T47D (cell line): ENCODE measurements at regions not wholly inside any gene's neighbourhood (a gene's known extent, or its start where the extent isn't known, plus 50 kb on each side); places are given as distances from the start of the nearest gene placed in this dataset.

Experiments used
- DNase-seq, 2 experiments: peaks; one replicate each; pipeline versions ENCODE4 v3.0.0 to v3.0.0-alpha.2; 2011 to 2012; ENCODE audit warnings: low read depth in 1 of 2, low spot score in 1 of 2
- JUND ChIP-seq: IDR thresholded peaks from 2 replicates; pipeline ENCODE4 v1.6.1; 2012; ENCODE audit warnings: low read depth
- in situ Hi-C: cut with HindIII; loops from 2 replicates; pipeline ENCODE4 v1.10.0; 2016; ENCODE audit warnings: low sequenced_read_pairs, low pct_unique_long_range_greater_than_20kb

DNA sequence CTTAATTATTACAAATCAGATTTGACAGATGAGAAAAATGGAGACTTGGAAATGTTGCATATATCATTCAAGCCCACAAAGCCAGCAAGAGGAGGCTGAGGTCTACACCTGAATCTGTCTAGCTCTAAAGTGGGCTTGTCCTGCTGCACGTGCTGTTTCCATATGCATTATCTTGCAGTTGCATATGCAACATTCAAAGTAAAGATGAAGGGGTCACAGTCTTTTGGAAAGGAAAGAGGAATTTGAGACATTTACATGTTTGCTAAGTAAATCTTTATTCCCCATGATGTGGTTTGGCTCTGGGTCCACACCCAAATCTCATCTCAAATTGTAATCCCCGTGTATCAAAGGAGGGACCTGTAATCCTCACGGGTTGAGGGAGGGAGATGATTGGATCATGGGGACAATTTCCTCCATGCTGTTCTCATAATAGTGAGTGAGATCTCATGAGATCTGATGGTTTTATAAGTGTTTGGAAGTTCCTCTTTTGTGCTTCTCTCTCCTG, 98.3 kb downstream of the BACH1 start:
- in situ Hi-C loops: no loop called here
- TF ChIP-seq JUND: no peak
- DNase-seq: no peak

DNA sequence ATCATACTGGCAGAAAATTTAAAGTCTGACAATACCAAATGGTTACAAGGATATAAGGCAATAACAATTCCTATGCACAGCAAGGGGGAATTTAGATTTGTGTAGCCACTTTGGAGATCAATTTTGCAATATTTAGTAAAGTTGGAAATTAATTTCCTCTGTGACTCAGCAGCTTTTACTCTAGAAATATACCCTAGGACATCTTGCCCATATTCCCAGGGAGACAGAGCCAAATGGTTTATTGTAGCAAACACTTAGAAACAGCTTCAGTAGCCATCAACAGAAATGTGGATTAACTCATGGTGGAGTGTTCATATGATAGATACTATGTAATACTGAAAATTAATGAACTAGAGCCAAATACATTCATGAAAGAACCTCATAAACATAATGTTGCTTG, 104.6 kb downstream of the BACH1 start:
- DNase-seq: no peak
- in situ Hi-C loops: no loop called here
- TF ChIP-seq JUND: no peak

GRCh38 chr21:29403922-29404538, 105.3 kb downstream of the BACH1 start:
- no peak for TF ChIP-seq JUND
- DNase-seq: no peak
- in situ Hi-C loops: no loop called here

DNA sequence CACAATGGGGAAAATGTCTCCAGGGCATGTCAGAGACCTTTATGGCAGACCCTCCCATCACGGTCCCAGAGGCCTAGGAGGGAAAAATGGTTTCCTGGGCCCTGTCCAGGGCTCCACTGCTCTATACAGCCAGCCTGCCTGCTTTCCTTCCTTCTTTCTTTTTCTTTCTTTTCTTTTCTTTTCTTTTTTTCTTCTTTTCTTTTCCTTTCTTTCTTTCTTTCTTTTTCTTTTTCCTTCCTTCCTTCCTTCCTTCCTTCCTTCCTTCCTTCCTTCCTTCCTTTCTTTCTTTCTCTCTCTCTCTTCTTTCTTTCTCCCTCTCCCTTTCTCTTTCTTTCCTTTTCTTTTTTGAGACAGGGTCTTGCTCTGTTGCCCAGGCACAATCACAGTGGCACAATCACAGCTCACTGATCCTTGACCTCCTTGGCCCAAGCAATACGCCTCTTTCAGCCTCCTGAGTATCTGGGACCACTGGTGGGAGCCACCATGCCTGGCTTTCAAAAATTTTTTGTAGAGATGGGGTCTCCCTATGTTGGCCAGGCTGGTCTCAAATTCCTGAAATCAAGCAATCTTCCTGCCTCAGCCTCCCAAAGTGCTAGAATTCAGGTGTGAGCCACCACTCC, 106.9 kb downstream of the BACH1 start:
- TF ChIP-seq JUND: no peak
- DNase-seq: no peak
- in situ Hi-C loops: no loop called here

DNA sequence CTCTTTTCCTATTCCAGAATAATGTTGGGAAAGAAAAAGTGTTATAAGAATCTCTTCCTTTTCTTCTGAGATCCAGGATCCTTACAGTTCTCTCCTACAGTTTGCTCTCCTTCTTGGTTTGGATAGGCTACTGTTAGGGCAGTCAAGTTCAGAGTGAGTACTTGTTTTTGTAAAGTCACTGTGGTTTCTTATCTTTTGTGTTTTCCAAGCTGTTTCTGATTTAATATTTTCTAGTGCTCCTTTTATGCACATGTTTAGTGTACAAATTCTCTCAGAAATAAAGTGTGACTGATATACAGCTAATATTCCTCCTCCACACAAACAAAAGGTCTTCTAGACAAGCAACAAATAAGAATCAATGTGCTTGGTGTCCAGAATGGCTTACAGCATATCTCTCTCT, 107.7 kb downstream of the BACH1 start:
- no peak for TF ChIP-seq JUND
- in situ Hi-C loops: no loop called here
- no peak for DNase-seq

DNA sequence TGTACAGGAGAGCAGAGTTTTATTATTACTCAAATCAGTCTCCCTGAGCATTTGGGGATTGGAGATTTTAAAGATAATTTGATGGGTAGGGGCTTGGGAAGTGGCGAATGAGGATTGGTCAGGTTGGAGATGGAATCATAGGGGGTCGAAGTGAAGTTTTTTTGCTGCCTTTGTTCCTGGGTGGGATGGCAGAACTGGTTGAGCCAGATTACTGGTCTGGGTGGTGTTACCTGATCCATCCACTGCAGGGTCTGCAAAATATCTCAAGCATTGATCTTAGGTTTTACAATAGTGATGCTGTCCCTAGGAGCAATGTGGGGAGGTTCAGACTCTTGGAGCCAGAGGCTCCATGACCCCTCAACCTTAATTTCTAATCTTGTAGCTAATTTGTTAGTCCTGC, 108.8 kb downstream of the BACH1 start:
- in situ Hi-C loops: no loop called here
- DNase-seq: no peak
- no peak for TF ChIP-seq JUND

DNA sequence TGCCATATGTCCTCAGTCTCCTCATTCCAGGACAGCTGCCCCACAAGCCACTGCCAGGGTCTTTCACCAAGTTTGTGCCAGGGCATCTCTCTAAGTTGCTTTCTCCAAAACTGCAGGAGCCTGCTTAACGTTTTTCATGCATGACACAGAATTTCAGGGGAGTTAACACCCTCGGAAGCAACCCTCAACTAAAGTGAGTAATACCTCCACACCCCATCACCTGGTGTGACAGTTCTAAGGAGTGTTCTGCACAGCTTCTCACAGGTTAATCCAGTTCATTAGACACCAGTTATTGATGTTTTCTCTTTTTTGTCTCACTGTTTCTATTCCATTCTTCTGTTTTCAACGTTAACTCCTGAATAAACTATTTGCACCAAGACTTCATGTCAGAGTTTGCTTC, 115.0 kb downstream of the BACH1 start:
- in situ Hi-C loops: no loop called here
- DNase-seq: no peak
- no peak for TF ChIP-seq JUND

- DNase-seq: peak in 1 of 2 experiments; percentile 77
- TF ChIP-seq JUND: peak; percentile 89
- in situ Hi-C loops: no loop called here
These were observed 117.5 kb downstream of the BACH1 start for GRCh38 chr21:29416268-29416667.

DNA sequence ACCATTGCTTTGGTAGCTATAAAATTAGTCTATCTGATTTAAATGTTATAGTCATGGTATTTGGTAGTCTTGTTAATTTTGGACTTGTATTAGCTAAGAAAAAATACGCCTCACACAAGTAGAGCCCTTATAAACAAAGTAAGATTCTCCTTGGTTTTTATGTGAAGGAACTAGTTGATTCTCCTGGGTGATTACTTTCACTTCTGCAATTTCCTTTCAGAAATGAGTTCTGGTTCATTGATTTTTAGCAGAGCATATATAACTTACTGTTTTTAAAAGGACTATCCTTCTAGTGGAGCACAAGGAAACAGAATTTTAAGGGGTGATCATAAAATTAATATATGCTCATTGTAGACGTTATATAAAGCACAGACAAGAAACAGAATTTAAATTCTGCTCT, 120.1 kb downstream of the BACH1 start:
- no peak; the same call in 1 of the 2 replicates for TF ChIP-seq JUND
- in situ Hi-C loops: no loop called here
- no peak for DNase-seq

- no peak for DNase-seq
- in situ Hi-C loops: no loop called here
- TF ChIP-seq JUND: no peak
These were observed 120.7 kb downstream of the BACH1 start for GRCh38 chr21:29419422-29419821.

GRCh38 chr21:29423099-29423870, 124.6 kb downstream of the BACH1 start:
- no peak for TF ChIP-seq JUND
- peak in 1 of 2 experiments; percentile 25 for DNase-seq
- in situ Hi-C loops: no loop called here

- DNase-seq: no peak
- TF ChIP-seq JUND: no peak
- in situ Hi-C loops: no loop called here
These were observed 126.0 kb downstream of the BACH1 start for GRCh38 chr21:29424728-29425127.

- in situ Hi-C loops: no loop called here
These were observed 130.5 kb downstream of the BACH1 start for GRCh38 chr21:29429218-29429617.

More at GRCh38 chr21:29429218-29429617, 130.5 kb downstream of the BACH1 start:
- DNase-seq: no peak
- peak; percentile 75 for TF ChIP-seq JUND
